Iris pigment epithelial cell (primary cell): ENCODE measurements at regions not wholly inside any gene's neighbourhood (a gene's known extent, or its start where the extent isn't known, plus 50 kb on each side); places are given as distances from the start of the nearest gene placed in this dataset.

Experiments
- DNase-seq: peaks from one replicate; pipeline ENCODE4 v3.0.0-alpha.2; 2011; ENCODE audit warnings: low read depth

GRCh38 chr2:47236503-47237215 is 60.3 kb upstream of the CALM2 start:
- no peak for DNase-seq

GRCh38 chr2:47235132-47235531 is 58.8 kb upstream of the CALM2 start:
- DNase-seq, result no peak

GRCh38 chr2:47234456-47234855 is 58.1 kb upstream of the CALM2 start:
- no peak for DNase-seq

GRCh38 chr2:47232738-47233415 is 56.6 kb upstream of the CALM2 start:
- peak; percentile 48 for DNase-seq

- DNase-seq, result peak; percentile 40
Measured at GRCh38 chr2:47230418-47230817, 54.1 kb upstream of the CALM2 start.

- no peak for DNase-seq
Measured at GRCh38 chr2:47227532-47228279, 51.4 kb upstream of the CALM2 start.

GRCh38 chr2:47226923-47227220 is 50.6 kb upstream of the CALM2 start:
- no peak for DNase-seq

- DNase-seq, result no peak
Measured at GRCh38 chr2:47226132-47226922, 50.0 kb upstream of the CALM2 start.
